Cardiac fibroblast (primary cell): ENCODE measurements at regions not wholly inside any gene's neighbourhood (a gene's known extent, or its start where the extent isn't known, plus 50 kb on each side); places are given as distances from the start of the nearest gene placed in this dataset.

ENCODE experiments used
- DNase-seq, 2 donors: peaks; one replicate each; pipeline versions ENCODE4 v3.0.0 to v3.0.0-alpha.2; 2010; ENCODE audit warnings: low read depth in 2 of 2
- H3K4me3 ChIP-seq, 2 donors: replicated peaks in 1 of 2; 1 replicate in 1 of 2; 2 replicates in 1 of 2; pipeline ENCODE4 v1.5.1; 2011; ENCODE audit warnings: low read depth in 2 of 2, low read length in 2 of 2, mild to moderate bottlenecking in 2 of 2, moderate library complexity in 1 of 2
- TF ChIP-seq, protein P1 (sequence below): IDR thresholded peaks from one replicate; pipeline ENCODE4 v1.5.1; 2011; ENCODE audit warnings: low read depth, mild to moderate bottlenecking, low read length, inconsistent platforms

DNA sequence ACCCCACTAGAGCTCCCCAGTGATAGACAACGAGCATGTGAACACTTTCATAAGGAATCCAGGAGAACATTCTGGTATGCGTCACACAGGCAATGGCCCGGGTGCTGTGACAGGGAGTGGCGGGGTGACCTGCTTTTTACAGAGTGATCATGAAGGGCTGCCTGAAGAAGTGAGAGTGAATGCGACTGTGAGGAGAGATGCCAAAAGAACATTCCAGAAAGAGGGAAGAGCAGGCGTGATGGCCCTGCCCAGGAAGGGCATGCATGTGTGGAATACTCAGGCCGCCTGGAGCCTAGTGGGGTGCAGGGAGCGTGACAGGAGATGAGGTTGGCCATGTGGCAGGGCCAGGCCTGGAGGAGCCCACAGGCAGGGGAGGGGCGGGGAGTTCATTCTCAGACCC, 53.8 kb downstream of the FZD10 start:
- no peak for DNase-seq
- no peak overlapping the region for H3K4me3 ChIP-seq
- TF ChIP-seq, protein P1, sequence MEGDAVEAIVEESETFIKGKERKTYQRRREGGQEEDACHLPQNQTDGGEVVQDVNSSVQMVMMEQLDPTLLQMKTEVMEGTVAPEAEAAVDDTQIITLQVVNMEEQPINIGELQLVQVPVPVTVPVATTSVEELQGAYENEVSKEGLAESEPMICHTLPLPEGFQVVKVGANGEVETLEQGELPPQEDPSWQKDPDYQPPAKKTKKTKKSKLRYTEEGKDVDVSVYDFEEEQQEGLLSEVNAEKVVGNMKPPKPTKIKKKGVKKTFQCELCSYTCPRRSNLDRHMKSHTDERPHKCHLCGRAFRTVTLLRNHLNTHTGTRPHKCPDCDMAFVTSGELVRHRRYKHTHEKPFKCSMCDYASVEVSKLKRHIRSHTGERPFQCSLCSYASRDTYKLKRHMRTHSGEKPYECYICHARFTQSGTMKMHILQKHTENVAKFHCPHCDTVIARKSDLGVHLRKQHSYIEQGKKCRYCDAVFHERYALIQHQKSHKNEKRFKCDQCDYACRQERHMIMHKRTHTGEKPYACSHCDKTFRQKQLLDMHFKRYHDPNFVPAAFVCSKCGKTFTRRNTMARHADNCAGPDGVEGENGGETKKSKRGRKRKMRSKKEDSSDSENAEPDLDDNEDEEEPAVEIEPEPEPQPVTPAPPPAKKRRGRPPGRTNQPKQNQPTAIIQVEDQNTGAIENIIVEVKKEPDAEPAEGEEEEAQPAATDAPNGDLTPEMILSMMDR, result no peak

DNA sequence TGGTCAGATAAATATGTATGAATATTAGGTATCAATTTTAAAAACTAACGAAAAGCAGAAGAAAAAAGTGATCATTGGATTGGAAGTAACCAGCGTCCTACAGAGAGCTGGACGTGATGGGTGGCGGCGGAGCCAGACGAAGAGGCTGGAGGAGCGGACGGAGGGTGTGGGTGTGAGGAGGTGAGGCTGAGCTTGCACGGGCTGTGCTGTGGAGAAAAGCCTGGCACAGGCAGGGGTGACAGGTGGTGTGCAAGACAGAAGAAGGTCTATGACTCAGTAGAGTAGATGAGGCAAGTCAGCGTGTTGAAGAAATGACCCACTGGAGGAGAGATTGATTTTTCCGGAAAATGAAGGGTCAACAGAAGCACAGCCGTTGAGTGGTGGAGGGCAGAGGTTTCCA, 56.4 kb downstream of the FZD10 start:
- TF ChIP-seq, protein P1, result no peak
- H3K4me3 ChIP-seq, result no peak overlapping the region
- DNase-seq, result no peak

DNA sequence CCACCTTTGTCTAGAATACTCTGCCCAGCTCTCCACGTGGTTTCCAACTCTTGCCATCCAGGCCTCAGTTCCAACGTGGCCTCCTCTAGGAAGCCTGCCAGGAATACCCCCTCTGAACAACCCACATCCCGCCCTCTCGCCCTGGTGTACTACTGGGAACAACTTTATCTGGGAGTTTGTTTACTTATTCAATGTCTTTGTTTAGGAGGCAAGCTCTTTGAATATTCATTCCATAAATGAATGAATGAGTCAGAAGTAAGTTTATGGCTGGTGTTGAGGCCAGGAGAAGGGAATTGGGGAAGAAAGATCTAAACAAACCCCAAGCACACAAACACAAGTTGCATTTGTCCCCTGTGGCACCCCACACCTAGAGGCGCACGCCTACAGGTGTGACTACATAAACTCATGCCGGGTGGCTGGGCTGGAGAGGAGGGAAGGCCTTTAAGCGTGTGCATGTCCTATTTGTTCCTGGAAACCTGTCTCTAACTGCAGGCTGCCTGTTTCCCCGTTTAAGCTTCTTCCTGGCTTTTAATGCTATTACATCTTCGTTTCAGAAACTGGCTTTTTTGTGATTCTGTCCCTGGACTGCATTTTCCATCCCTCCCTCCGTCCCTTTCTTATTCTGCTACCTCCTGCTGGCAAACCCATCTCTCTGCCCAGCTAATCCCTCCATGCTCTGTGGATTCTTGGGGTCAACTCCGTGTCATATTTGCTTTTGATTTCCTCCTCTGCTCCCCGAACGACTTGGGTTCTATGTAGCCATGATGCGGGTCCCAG, 57.9 kb downstream of the FZD10 start:
- TF ChIP-seq, protein P1, result no peak
- H3K4me3 ChIP-seq, result no peak overlapping the region
- DNase-seq, result no peak

DNA sequence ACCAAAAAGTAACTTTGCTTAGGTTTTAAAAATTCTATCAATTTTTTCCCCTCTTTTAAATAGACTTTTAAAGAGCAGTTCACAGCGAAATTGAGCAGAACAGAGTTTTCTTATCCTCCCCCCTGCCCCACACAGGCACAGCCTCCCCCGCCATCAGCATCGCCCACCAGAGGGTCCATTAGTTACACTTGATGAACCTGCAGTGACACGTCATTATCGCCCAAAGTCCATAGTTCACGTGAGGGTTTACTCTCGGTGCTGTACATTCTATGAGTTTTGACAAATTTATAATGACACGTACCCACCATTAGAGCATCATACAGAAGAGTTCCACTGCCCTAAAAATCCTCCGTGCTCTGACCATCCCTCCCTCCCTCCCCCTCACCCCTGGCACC, 58.4 kb downstream of the FZD10 start:
- no peak overlapping the region for H3K4me3 ChIP-seq
- TF ChIP-seq, protein P1, result no peak
- no peak for DNase-seq

DNA sequence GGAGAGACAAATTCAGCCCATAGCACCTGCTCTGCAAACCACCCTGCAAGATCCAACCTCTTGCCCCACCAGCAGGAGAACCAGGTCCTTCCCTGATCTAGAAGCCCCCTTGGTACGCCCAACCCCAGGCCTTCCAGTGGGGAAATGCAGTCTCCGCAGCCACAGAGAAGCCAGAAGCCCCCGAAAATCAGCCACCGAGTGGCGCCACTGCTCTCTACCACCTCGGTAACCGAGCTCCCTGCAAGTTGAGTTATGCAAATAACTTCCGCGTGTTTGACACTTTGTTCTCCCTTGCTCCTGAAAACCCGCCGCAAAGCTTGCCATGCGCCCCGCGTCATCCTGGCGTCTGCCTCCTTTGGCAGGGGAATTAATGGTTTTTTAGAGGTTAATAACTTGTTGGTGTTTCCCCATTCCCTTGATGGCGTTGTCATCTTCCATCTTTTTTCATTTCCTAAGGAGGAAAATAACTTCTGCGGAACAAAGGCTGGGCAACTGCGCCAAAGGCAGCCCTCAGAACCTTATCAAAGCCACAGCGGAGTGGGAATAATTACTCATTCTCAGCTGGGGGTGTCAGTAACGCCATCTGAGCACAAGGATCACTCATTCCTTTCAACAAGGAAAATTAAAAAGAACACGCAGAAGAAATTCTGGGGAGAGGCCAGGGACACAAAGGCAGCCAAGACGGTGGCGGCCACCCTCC, 60.4 kb downstream of the FZD10 start:
- no peak for DNase-seq
- no peak overlapping the region for H3K4me3 ChIP-seq
- TF ChIP-seq, protein P1, result no peak

DNA sequence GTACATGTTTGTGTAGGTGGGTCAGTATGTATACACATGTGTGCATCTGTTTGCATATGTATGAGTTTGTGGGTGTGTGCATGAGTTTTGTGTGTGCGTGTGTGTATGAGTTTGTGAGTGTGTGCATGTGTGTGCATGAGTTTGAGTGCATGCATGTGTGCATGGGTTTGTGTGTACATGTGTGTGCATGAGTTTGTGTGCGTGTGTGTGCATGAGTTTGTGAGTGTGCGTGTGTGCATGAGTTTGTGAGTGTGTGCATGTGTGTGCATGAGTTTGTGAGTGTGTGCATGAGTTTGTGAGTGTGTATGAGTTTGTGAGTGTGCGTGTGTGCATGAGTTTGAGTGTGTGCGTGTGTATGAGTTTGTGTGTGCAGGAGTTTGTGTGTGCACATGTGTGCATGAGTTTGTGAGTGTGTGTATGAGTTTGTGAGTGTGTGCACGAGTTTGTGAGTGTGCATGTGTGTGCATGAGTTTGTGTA, 61.5 kb downstream of the FZD10 start:
- no peak for DNase-seq
- no peak overlapping the region for H3K4me3 ChIP-seq
- TF ChIP-seq, protein P1, result no peak
